HG02678 (cell line): ENCODE measurements at regions not wholly inside any gene's neighbourhood (a gene's known extent, or its start where the extent isn't known, plus 50 kb on each side); places are given as distances from the start of the nearest gene placed in this dataset.

Experiments
- ATAC-seq: cut with Tn5 transposase; IDR thresholded peaks from one replicate; pipeline ENCODE4 v1.9.1; 2021; ENCODE audit warnings: mild to moderate bottlenecking, moderate library complexity; ENCODE audit not compliant: unreplicated experiment

DNA sequence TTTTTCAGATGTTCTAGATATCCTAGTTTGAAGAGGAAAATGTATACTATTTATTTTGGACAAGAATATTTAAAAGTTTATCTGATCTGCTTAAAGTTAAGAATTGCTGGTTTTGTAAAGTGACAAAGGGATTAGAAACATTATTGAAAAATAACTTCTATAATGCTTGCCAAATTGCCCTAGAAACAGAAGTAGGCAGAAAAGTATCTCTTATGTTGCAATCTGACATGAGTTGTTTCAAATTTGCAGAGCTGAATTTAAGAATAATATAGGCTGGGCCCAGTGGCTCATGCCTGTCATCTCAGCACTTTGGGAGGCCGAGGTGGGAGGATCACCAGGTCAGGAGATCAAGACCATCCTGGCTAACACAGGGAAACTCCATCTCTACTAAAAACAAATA is 777.1 kb downstream of the LIG4 start:
- no peak for ATAC-seq

DNA sequence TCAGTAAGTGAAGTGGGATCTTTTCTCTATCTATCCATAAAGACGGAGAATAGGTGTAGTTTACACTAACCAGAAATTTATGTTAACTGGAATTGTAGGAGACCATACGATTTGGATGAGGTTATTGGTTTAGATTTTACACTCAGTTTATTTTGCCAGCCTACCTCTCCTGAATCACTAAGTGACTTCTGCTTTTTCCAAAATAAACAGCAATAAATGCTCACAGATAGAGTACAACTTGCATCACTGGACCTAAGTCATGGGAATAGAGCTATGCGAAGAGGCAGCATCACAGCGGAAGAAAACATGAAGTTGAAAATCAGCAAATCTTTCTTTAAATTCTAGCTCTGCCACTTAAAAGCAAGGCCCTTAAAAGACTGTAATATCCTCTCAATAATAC is 781.0 kb downstream of the LIG4 start:
- no peak for ATAC-seq

DNA sequence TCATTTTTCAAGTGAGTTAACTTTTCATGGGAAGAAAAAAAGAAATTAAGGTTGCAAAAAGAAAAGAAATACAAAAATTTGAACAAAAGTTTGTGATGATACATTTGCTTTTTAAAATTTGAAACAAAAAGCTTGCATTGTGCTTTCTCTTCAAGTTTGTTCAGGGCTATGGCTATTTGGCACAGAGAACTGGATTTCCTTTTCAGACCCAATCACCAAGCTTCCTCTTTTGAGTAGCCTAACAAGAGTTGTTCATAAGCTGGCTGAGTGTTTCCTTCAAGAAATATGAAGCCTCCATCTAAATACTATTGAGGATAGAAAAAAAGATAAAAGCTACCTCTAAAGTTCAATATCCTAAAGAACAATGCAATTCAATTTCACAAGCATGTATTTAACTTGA is 787.8 kb downstream of the LIG4 start:
- ATAC-seq: no peak

- no peak for ATAC-seq
These were observed 792.9 kb downstream of the LIG4 start for GRCh38 chr13:107422421-107422820.

DNA sequence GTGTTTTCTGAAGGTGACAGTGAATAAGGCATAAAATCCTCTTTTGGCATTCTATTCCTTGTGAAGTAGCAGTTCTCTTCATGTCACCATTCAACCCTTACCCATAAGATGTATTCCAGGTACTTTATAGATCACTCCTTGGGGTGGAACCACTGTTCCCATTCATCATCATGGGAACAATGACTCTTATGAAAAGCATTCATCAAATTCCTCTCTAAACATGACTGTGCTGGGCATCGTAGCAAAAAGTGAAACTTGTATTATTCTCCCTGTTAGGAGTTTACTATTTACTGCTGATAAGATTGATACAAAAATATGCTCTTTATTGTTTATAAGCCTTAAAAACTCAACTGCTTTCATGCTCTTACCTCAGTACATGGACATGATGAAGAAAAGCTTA is 793.4 kb downstream of the LIG4 start:
- ATAC-seq: no peak

GRCh38 chr13:107421028-107421427 is 794.3 kb downstream of the LIG4 start:
- ATAC-seq: no peak

- no peak for ATAC-seq
These were observed 802.3 kb downstream of the LIG4 start for GRCh38 chr13:107413005-107413404.

DNA sequence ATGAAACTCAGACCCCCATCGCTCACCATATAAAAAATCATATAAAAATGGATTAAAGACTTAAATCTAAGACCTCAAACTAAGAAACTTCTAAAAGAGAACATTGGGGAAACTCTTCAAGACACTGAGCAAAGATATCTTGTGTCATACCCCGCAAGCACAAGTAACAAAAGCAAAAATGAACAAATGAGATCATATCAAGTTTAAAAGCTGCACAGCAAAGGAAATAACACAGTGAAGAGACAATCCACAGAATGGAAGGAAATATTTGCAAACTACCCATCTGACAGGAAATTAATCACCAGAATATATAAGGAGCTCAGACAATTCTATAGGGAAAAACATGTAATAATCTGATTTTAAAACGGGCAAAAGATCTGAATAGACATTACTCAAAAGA is 808.3 kb downstream of the LIG4 start:
- no peak for ATAC-seq

DNA sequence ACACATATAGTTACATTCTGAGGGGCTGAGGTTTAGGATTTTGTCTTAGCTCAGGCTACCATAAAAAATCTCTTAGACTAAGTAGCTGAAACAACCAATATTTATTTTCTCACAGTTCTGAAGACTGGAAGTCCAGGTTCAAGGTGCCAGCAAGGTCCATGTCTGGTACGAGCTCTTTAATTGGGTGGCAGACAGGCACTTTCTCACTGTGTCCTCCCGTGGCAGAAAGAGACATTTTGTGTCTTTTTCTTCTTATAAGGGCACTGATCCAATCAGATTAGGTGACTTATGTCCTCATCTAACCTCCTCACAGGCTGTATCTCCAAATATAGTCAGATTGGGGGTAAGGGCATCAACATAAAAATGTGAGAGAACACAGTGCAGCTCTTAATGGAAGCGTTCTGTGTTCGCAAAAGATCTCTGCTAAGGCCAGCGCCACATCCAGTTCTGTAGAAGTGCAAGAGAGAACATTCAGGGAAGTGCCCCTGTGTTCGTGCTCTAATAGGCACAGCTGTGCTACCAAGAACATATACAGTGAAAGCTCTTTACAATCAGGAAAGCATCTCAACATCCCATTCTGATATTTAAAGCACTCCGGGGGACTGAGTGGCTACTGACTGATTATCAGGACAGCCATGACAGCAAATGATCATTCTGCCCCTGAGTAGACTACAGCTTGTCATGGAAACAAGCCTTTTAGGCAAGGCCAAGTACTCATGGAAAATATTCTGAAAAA is 819.2 kb downstream of the LIG4 start:
- no peak for ATAC-seq

GRCh38 chr13:107392205-107392604 is 823.1 kb downstream of the LIG4 start:
- ATAC-seq: no peak

GRCh38 chr13:107387525-107387924 is 819.6 kb upstream of the ARGLU1 start:
- no peak for ATAC-seq

DNA sequence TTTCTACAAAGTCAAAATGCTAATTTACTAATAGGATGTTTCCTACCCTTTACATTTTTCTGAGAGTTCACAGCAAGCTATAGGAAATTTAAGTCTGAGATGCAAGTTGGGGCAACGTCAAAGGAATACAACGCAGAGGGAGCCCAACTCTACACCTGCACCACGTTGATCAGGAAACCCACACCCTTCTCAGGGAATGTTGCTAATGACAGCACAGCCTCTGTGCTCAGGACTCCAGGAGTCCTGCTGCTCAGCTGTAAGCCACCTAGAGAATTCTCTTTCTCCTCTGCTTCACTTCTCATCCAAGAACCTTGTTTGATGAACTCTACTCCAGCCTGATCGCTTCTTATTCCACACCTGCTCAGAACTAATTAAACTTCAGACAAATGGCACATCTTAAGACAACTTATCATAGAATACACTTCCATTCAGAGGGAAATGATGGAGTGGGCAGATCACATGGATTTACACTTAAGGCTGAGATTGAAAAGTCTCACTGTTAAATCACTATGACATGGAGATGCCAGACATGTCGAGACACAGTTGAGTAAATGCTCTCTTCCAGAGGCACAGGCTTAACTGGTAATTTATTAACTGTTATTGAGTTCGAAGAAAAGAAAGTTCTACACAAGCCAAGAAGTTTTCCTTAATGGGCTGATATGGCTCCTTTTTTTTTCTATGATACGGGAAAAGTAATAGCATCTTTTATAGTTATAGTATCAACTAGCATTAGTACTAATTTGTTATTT is 811.6 kb upstream of the ARGLU1 start:
- ATAC-seq: no peak

- no peak for ATAC-seq
These were observed 808.6 kb upstream of the ARGLU1 start for GRCh38 chr13:107376341-107377125.

- ATAC-seq: no peak
These were observed 807.9 kb upstream of the ARGLU1 start for GRCh38 chr13:107375701-107376340.

GRCh38 chr13:107374038-107374437 is 806.1 kb upstream of the ARGLU1 start:
- no peak for ATAC-seq

- ATAC-seq: no peak
These were observed 805.6 kb upstream of the ARGLU1 start for GRCh38 chr13:107373551-107373950.

GRCh38 chr13:107370015-107370785 is 802.3 kb upstream of the ARGLU1 start:
- ATAC-seq: no peak

DNA sequence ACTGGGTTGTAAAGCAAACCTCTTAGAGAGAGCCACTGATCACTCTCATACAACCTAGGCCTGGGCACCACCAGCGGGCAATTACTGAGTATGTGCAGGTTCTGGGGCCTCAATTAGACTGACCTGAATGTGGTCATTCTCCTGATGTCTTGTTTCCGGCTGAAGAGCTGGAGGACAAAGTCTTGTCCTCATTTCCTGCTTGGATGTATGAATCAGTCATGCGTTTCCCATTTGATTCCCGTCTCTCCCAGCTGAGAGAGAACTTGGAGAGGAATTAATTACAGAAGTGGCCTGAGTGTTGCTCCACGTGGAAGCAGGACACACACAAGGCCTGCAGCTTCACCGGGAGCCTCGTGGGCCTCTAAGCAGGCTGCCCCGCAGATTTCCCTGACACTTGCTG is 799.3 kb upstream of the ARGLU1 start:
- ATAC-seq: no peak

DNA sequence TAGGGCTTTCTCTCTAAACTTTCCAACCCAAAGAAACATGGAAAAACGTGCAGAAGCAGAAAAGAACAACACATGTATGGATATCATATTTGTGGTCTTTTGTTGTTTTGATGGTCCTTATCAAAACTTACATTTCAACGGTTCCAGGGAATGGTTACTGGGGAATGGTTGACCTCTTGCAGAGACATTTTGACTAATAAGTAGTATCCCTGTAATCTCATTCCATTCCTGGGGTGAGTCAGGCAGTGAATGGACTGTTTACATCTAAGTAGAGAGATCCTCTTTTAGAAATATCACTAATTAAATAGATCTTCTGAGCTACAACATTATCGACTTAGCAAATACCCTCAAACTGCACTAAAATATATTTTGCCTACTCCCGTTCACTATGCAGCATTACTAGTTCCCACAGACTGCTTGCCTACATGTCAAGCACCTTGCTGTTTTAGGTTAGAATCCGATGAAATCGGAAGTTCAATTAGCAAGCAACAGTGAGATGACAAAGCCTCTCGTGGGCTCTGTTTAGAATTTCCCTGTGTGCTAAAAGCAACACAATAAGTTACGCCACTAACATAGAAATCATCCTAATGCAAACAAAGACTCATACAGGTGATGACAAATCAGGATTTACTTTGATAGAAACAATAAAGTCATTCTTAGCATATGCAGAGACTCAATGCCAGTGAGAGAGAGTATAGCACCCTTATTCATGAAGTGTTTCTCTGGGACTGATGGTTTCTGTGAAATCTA is 797.7 kb upstream of the ARGLU1 start:
- no peak for ATAC-seq

GRCh38 chr13:107364658-107365057 is 796.7 kb upstream of the ARGLU1 start:
- ATAC-seq: no peak
